ENCODE measurements at regions not wholly inside any gene's neighbourhood (a gene's known extent, or its start where the extent isn't known, plus 50 kb on each side); places are given as distances from the start of the nearest gene placed in this dataset.
A peak's percentile ranks its signal among the peaks of the same experiment; 100 is the strongest.
"Not testable (repeated sequence)": the region's sequence is repeated elsewhere in the genome, so short reads cannot be mapped to it uniquely, and the experiment has no call there.

DNA sequence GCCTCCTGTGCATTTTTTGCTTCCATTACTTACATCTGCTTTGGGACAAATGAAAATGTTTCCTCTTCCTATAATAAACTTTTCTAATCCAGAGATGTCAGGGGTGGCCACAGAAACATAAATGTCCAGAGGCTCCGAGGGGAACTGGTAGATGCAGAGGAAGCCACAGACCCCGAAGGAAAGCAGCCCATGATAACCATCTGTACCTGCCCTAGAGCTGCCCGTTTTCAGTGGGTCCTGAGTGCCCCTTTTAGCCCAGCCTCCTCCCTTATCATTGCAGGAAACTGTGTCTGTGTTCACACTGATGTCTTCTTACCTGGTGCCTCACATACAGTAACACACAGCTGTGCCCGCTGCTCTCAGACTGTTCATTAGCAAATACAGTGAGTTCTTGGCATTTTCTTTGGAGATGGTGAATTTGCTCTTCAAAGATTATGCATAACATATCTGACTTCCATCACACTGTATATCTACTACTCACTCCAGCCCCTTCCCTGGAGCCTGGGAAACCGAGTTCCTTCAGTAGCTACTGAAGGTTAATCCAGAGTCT, 817.8 kb downstream of the TMEM121 start:
- H3K27ac ChIP-seq; ATAC-seq; H3K4me1 ChIP-seq; H3K4me2 ChIP-seq; H3K4me3 ChIP-seq; POLR2A ChIA-PET; CTCF ChIA-PET; DNase-seq (ENCODE audit: low read depth in 1 of 2, low spot score in 1 of 2); H3K9me3 ChIP-seq: not testable (repeated sequence)
- under 1% methylated on average over 5 of the region's 5 CpGs for WGBS (ENCODE audit: missing lambda C conversion rate)
- peak; percentile 51 for FAIRE-seq

DNA sequence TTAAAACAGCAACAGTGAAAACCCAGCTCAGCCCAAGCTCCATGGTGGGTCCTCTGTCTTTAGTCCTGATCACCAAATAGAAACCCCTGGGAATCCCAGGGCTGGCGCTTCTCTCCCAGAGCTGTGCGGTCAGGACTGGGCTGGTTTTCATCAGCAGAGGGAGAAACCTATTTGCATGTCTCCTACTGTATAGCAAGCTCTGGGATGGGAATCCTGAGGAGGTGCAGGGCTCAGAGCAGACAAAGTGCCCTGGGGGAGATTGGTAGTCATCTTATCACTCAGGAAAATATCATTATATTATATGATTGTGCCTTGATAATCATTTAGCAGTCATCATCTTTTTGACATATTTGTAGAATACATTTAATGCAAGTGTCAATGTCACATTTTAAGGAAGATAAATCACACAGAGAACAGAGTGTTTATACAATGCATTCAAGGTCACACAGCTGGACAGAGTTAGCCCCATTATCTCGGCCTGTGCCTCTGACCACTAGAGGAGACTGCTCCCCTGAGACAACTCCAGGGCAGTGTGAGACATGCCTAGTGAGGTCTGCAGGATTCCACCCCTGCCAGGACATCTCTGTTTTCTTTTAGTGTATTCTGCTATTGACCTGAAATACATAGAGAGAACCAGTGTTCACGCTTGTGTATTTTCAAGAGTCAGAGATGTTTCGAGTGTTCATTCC, 818.6 kb downstream of the TMEM121 start:
- CTCF ChIA-PET: interaction anchor here (1.8 kb wide), 1 partner anchor 10 kb away, joined by 4 read pairs; no protein-coding TSS in a partner anchor

DNA sequence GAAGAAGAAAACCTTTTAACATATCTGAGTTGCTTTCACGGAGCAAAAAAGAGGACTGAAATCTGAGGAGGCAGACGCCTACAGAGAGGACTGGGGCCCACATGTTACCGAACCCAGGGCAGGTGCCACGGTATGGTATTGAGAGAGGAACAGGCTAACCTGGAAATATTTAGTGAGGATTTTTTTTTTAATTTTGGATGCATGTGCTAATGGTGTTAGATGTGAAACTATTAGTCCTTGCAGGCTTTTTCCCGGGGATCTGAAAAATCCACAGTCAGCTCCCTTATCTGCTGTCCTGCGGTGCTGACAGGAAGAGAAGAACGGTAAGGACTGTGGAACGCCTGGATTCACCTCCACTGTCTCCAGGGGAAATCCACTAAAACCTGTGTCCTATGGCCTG, 819.7 kb downstream of the TMEM121 start:
- 17% methylated on average over 8 of the region's 8 CpGs for WGBS (ENCODE audit: missing lambda C conversion rate)
- no peak overlapping the region for H3K27ac ChIP-seq
- DNase-seq (ENCODE audit: low read depth in 1 of 2, low spot score in 1 of 2): no peak
- no peak for ATAC-seq
- TF ChIP-seq RNF2 (IDR thresholded peaks at IDR 0.05; ENCODE audit: borderline replicate concordance, low read depth): 0 out of 2 replicates have a peak, but pooled peaks have one; percentile 6
- TF ChIP-seq, protein P1, sequence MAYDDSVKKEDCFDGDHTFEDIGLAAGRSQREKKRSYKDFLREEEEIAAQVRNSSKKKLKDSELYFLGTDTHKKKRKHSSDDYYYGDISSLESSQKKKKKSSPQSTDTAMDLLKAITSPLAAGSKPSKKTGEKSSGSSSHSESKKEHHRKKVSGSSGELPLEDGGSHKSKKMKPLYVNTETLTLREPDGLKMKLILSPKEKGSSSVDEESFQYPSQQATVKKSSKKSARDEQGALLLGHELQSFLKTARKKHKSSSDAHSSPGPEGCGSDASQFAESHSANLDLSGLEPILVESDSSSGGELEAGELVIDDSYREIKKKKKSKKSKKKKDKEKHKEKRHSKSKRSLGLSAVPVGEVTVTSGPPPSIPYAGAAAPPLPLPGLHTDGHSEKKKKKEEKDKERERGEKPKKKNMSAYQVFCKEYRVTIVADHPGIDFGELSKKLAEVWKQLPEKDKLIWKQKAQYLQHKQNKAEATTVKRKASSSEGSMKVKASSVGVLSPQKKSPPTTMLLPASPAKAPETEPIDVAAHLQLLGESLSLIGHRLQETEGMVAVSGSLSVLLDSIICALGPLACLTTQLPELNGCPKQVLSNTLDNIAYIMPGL (CRISPR knock-in tag; IDR thresholded peaks at IDR 0.05; ENCODE audit: borderline replicate concordance): no peak
- 0 out of 4 replicates have a peak, but pooled peaks of 1 of the 2 experiments have one; percentile 2 for TF ChIP-seq CEBPB (IDR thresholded peaks at IDR 0.05)
- no peaks in the 10 kb centered on the region for H3K4me1 ChIP-seq
- FAIRE-seq: no peak
- H3K4me2 ChIP-seq: no peak overlapping the region
- CTCF ChIA-PET: interaction anchor here (1.2 to 1.8 kb wide), 2 partner anchors 9 to 17 kb away, joined by 4 read pairs; no protein-coding TSS in a partner anchor
- POLR2A ChIA-PET: no interaction called here
- no peak overlapping the region for H3K4me3 ChIP-seq
- no peaks in the 10 kb centered on the region for H3K9me3 ChIP-seq

More for the DNA sequence above, 818.6 kb downstream of the TMEM121 start:
- H3K27ac ChIP-seq; H3K4me3 ChIP-seq; H3K4me1 ChIP-seq; FAIRE-seq; H3K9me3 ChIP-seq; POLR2A ChIA-PET; H3K4me2 ChIP-seq; DNase-seq (ENCODE audit: low read depth in 1 of 2, low spot score in 1 of 2): not testable (repeated sequence)
- under 1% methylated on average over 5 of the region's 5 CpGs for WGBS (ENCODE audit: missing lambda C conversion rate)
- ATAC-seq: peak in 1 of 2 experiments; percentile 17; a peak in 2 of 6 replicates

DNA sequence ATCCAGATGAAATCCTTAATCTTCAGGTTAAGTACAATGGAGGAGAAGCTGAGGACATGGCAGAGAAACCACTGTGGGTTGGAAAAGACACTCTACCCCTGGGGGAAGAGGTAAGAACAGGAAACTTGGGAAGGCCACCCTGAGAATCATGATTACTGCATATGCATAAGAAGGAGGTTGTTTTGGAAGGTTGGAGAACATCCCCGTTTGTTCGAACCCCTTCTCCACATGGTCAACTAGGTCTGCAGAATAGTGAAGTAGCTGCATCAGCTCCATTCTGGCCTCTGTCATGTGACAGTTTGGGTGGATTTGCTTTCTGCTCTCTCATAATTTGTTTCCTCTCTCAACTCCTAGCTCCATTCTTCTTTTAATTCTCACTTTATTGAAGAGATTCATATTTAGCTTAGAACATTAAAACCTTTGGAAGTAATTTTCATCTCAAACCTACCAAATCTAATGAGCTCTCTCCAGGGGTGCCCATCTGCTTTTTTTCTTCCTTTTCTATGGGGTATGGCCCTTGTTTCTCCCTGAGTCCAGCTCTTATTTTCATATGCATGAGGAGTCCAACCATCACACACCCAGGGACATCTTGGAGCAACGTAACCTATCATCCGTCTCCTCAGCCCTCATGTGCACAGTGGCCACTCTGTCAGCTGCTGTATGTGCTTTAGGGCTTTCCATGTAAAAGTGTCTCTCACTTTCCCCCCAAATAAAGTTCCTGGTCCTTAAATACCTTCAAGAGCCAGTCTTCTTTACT, 820.3 kb downstream of the TMEM121 start:
- 19% methylated on average over 4 of the region's 4 CpGs for WGBS (ENCODE audit: missing lambda C conversion rate)
- peak; percentile 93 for FAIRE-seq
- DNase-seq (ENCODE audit: low read depth in 1 of 2, low spot score in 1 of 2): no peak
- TF ChIP-seq EHF (CRISPR knock-in tag; IDR thresholded peaks at IDR 0.05) (no peak), FOSL2 (IDR thresholded peaks at IDR 0.05) (no peak), FOSL2 (CRISPR knock-in tag; IDR thresholded peaks at IDR 0.05) (no peak), ZNF302 (CRISPR knock-in tag; IDR thresholded peaks at IDR 0.05) (no peak), TFCP2L1 (CRISPR knock-in tag; IDR thresholded peaks at IDR 0.05) (0 out of 2 replicates have a peak, but pooled peaks have one; percentile 38), SMC3 (IDR thresholded peaks at IDR 0.05) (no peak)
- TF ChIP-seq, protein P2, sequence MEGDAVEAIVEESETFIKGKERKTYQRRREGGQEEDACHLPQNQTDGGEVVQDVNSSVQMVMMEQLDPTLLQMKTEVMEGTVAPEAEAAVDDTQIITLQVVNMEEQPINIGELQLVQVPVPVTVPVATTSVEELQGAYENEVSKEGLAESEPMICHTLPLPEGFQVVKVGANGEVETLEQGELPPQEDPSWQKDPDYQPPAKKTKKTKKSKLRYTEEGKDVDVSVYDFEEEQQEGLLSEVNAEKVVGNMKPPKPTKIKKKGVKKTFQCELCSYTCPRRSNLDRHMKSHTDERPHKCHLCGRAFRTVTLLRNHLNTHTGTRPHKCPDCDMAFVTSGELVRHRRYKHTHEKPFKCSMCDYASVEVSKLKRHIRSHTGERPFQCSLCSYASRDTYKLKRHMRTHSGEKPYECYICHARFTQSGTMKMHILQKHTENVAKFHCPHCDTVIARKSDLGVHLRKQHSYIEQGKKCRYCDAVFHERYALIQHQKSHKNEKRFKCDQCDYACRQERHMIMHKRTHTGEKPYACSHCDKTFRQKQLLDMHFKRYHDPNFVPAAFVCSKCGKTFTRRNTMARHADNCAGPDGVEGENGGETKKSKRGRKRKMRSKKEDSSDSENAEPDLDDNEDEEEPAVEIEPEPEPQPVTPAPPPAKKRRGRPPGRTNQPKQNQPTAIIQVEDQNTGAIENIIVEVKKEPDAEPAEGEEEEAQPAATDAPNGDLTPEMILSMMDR (IDR thresholded peaks at IDR 0.05): no peak
- TF ChIP-seq, protein P3, sequence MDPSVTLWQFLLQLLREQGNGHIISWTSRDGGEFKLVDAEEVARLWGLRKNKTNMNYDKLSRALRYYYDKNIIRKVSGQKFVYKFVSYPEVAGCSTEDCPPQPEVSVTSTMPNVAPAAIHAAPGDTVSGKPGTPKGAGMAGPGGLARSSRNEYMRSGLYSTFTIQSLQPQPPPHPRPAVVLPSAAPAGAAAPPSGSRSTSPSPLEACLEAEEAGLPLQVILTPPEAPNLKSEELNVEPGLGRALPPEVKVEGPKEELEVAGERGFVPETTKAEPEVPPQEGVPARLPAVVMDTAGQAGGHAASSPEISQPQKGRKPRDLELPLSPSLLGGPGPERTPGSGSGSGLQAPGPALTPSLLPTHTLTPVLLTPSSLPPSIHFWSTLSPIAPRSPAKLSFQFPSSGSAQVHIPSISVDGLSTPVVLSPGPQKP (IDR thresholded peaks at IDR 0.05; ENCODE audit: low read depth, low read length): no peak
- TF ChIP-seq, protein P4, sequence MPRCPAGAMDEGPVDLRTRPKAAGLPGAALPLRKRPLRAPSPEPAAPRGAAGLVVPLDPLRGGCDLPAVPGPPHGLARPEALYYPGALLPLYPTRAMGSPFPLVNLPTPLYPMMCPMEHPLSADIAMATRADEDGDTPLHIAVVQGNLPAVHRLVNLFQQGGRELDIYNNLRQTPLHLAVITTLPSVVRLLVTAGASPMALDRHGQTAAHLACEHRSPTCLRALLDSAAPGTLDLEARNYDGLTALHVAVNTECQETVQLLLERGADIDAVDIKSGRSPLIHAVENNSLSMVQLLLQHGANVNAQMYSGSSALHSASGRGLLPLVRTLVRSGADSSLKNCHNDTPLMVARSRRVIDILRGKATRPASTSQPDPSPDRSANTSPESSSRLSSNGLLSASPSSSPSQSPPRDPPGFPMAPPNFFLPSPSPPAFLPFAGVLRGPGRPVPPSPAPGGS (IDR thresholded peaks at IDR 0.05): no peak
- Histone ChIP-seq H3K4me1 (no peaks in the 10 kb centered on the region), H3K27ac (no peak overlapping the region), H3K4me3 (no peak overlapping the region), H3K4me2 (no peak overlapping the region), H3K9me3 (no peaks in the 10 kb centered on the region)
- no peak for ATAC-seq
- CTCF ChIA-PET: interaction anchor here (1.1 to 1.8 kb wide), 7 partner anchors 8 to 121 kb away, joined by 3 to 5 read pairs (median 4); no protein-coding TSS in a partner anchor
- POLR2A ChIA-PET: no interaction called here
